ENCODE measurements at regions not wholly inside any gene's neighbourhood (a gene's known extent, or its start where the extent isn't known, plus 50 kb on each side); places are given as distances from the start of the nearest gene placed in this dataset.

GRCh38 chr11:90840071-90840470, 617.2 kb upstream of the CHORDC1 start:
- WGBS = no CpG with 5 or more reads among the region's 2 CpGs
- Histone ChIP-seq H2BK5ac (ENCODE audit: low read depth, low read length, poor library complexity, severe bottlenecking) (no peak overlapping the region), H3K4me1 (ENCODE audit: control insufficient read depth, insufficient read depth, low read depth, low read length) (no peaks in the 10 kb centered on the region), H3K14ac (ENCODE audit: low read length in 2 of 2) (no peak overlapping the region), H3K18ac (ENCODE audit: low read depth in 1 of 2, low read length in 2 of 2) (no peak overlapping the region), H2BK120ac (ENCODE audit: low read depth, low read length) (no peak overlapping the region), H3K4me2 (ENCODE audit: low read length, poor library complexity, severe bottlenecking) (no peak overlapping the region), H3K4me3 (ENCODE audit: insufficient read depth in 1 of 2, low read depth in 1 of 2, low read length in 2 of 2) (no peak overlapping the region), H3K4ac (ENCODE audit: low read depth in 1 of 2, low read length in 2 of 2) (no peak overlapping the region), H3K27ac (ENCODE audit: low read length, poor library complexity, severe bottlenecking) (no peak overlapping the region), H3K79me1 (replicated peaks; ENCODE audit: low read length, poor library complexity, severe bottlenecking) (no peaks in the 10 kb centered on the region), H2AFZ (ENCODE audit: low read depth, low read length) (no peak overlapping the region), H4K8ac (ENCODE audit: low read length) (no peak overlapping the region), H4K91ac (ENCODE audit: low read length) (no peak overlapping the region), H2AK5ac (ENCODE audit: low read length, severe bottlenecking) (no peak overlapping the region), H3K27me3 (ENCODE audit: control insufficient read depth in 1 of 2, insufficient read depth in 1 of 2, low read length in 2 of 2) (no peaks in the 10 kb centered on the region), H3K9ac (ENCODE audit: low read length) (no peak overlapping the region), H3K36me3 (ENCODE audit: control insufficient read depth in 1 of 2, insufficient read depth in 2 of 2, low read depth in 1 of 2, low read length in 2 of 2) (no peaks in the 10 kb centered on the region), H2BK12ac (ENCODE audit: low read length in 2 of 2) (no peak overlapping the region), H3K9me3 (ENCODE audit: control insufficient read depth, low read length) (no peaks in the 10 kb centered on the region), H3K23ac (ENCODE audit: low read length in 2 of 2) (no peak overlapping the region), H2BK15ac (ENCODE audit: low read depth, poor library complexity, severe bottlenecking) (no peak overlapping the region)
- DNase-seq = no peak

GRCh38 chr11:90836031-90836430, 613.2 kb upstream of the CHORDC1 start:
- no peaks in the 10 kb centered on the region for H3K9me3 ChIP-seq (ENCODE audit: control insufficient read depth, low read length)
- no peak overlapping the region for H3K4ac ChIP-seq (ENCODE audit: low read depth in 1 of 2, low read length in 2 of 2)
- H3K23ac ChIP-seq (ENCODE audit: low read length in 2 of 2) = no peak overlapping the region
- no peak overlapping the region for H3K4me3 ChIP-seq (ENCODE audit: insufficient read depth in 1 of 2, low read depth in 1 of 2, low read length in 2 of 2)
- H2BK15ac ChIP-seq (ENCODE audit: low read depth, poor library complexity, severe bottlenecking) = no peak overlapping the region
- H3K18ac ChIP-seq (ENCODE audit: low read depth in 1 of 2, low read length in 2 of 2) = no peak overlapping the region
- H2BK5ac ChIP-seq (ENCODE audit: low read depth, low read length, poor library complexity, severe bottlenecking) = no peak overlapping the region
- no peaks in the 10 kb centered on the region for H3K79me1 ChIP-seq (replicated peaks; ENCODE audit: low read length, poor library complexity, severe bottlenecking)
- H4K8ac ChIP-seq (ENCODE audit: low read length) = no peak overlapping the region
- no peak for DNase-seq
- H3K14ac ChIP-seq (ENCODE audit: low read length in 2 of 2) = no peak overlapping the region
- H2BK120ac ChIP-seq (ENCODE audit: low read depth, low read length) = no peak overlapping the region
- no peaks in the 10 kb centered on the region for H3K4me1 ChIP-seq (ENCODE audit: control insufficient read depth, insufficient read depth, low read depth, low read length)
- no peak overlapping the region for H2AK5ac ChIP-seq (ENCODE audit: low read length, severe bottlenecking)
- H3K27ac ChIP-seq (ENCODE audit: low read length, poor library complexity, severe bottlenecking) = no peak overlapping the region
- H3K36me3 ChIP-seq (ENCODE audit: control insufficient read depth in 1 of 2, insufficient read depth in 2 of 2, low read depth in 1 of 2, low read length in 2 of 2) = no peaks in the 10 kb centered on the region
- no peak overlapping the region for H3K4me2 ChIP-seq (ENCODE audit: low read length, poor library complexity, severe bottlenecking)
- H2AFZ ChIP-seq (ENCODE audit: low read depth, low read length) = no peak overlapping the region
- no peak overlapping the region for H4K91ac ChIP-seq (ENCODE audit: low read length)
- H3K9ac ChIP-seq (ENCODE audit: low read length) = no peak overlapping the region
- no peaks in the 10 kb centered on the region for H3K27me3 ChIP-seq (ENCODE audit: control insufficient read depth in 1 of 2, insufficient read depth in 1 of 2, low read length in 2 of 2)
- H2BK12ac ChIP-seq (ENCODE audit: low read length in 2 of 2) = no peak overlapping the region
- 14% methylated on average over 1 of the region's 1 CpG for WGBS

- H4K8ac ChIP-seq (ENCODE audit: low read length) = no peak overlapping the region
- DNase-seq = no peak
- no peak overlapping the region for H2BK5ac ChIP-seq (ENCODE audit: low read depth, low read length, poor library complexity, severe bottlenecking)
- no peak overlapping the region for H3K9ac ChIP-seq (ENCODE audit: low read length)
- H3K36me3 ChIP-seq (ENCODE audit: control insufficient read depth in 1 of 2, insufficient read depth in 2 of 2, low read depth in 1 of 2, low read length in 2 of 2) = no peaks in the 10 kb centered on the region
- WGBS = 67% methylated on average over 4 of the region's 4 CpGs
- no peak overlapping the region for H2AFZ ChIP-seq (ENCODE audit: low read depth, low read length)
- no peak overlapping the region for H2BK120ac ChIP-seq (ENCODE audit: low read depth, low read length)
- H2AK5ac ChIP-seq (ENCODE audit: low read length, severe bottlenecking) = no peak overlapping the region
- no peaks in the 10 kb centered on the region for H3K4me1 ChIP-seq (ENCODE audit: control insufficient read depth, insufficient read depth, low read depth, low read length)
- H3K27me3 ChIP-seq (ENCODE audit: control insufficient read depth in 1 of 2, insufficient read depth in 1 of 2, low read length in 2 of 2) = no peaks in the 10 kb centered on the region
- no peaks in the 10 kb centered on the region for H3K79me1 ChIP-seq (replicated peaks; ENCODE audit: low read length, poor library complexity, severe bottlenecking)
- no peak overlapping the region for H3K23ac ChIP-seq (ENCODE audit: low read length in 2 of 2)
- no peak overlapping the region for H3K4me3 ChIP-seq (ENCODE audit: insufficient read depth in 1 of 2, low read depth in 1 of 2, low read length in 2 of 2)
- H2BK12ac ChIP-seq (ENCODE audit: low read length in 2 of 2) = no peak overlapping the region
- no peak overlapping the region for H3K18ac ChIP-seq (ENCODE audit: low read depth in 1 of 2, low read length in 2 of 2)
- no peak overlapping the region for H3K27ac ChIP-seq (ENCODE audit: low read length, poor library complexity, severe bottlenecking)
- no peaks in the 10 kb centered on the region for H3K9me3 ChIP-seq (ENCODE audit: control insufficient read depth, low read length)
- no peak overlapping the region for H4K91ac ChIP-seq (ENCODE audit: low read length)
- H3K14ac ChIP-seq (ENCODE audit: low read length in 2 of 2) = no peak overlapping the region
- H3K4ac ChIP-seq (ENCODE audit: low read depth in 1 of 2, low read length in 2 of 2) = no peak overlapping the region
- no peak overlapping the region for H3K4me2 ChIP-seq (ENCODE audit: low read length, poor library complexity, severe bottlenecking)
- no peak overlapping the region for H2BK15ac ChIP-seq (ENCODE audit: low read depth, poor library complexity, severe bottlenecking)
Measured at GRCh38 chr11:90823446-90823845, 600.6 kb upstream of the CHORDC1 start.

GRCh38 chr11:90822996-90823395, 600.1 kb upstream of the CHORDC1 start:
- Histone ChIP-seq H2BK12ac (ENCODE audit: low read length in 2 of 2) (no peak overlapping the region), H3K18ac (ENCODE audit: low read depth in 1 of 2, low read length in 2 of 2) (no peak overlapping the region), H3K4me3 (ENCODE audit: insufficient read depth in 1 of 2, low read depth in 1 of 2, low read length in 2 of 2) (no peak overlapping the region), H2AK5ac (ENCODE audit: low read length, severe bottlenecking) (no peak overlapping the region), H3K23ac (ENCODE audit: low read length in 2 of 2) (no peak overlapping the region), H3K4me1 (ENCODE audit: control insufficient read depth, insufficient read depth, low read depth, low read length) (no peaks in the 10 kb centered on the region), H2AFZ (ENCODE audit: low read depth, low read length) (no peak overlapping the region), H4K91ac (ENCODE audit: low read length) (no peak overlapping the region), H2BK15ac (ENCODE audit: low read depth, poor library complexity, severe bottlenecking) (no peak overlapping the region), H2BK120ac (ENCODE audit: low read depth, low read length) (no peak overlapping the region), H4K8ac (ENCODE audit: low read length) (no peak overlapping the region), H3K36me3 (ENCODE audit: control insufficient read depth in 1 of 2, insufficient read depth in 2 of 2, low read depth in 1 of 2, low read length in 2 of 2) (no peaks in the 10 kb centered on the region), H3K79me1 (replicated peaks; ENCODE audit: low read length, poor library complexity, severe bottlenecking) (no peaks in the 10 kb centered on the region), H3K27ac (ENCODE audit: low read length, poor library complexity, severe bottlenecking) (no peak overlapping the region), H3K4ac (ENCODE audit: low read depth in 1 of 2, low read length in 2 of 2) (no peak overlapping the region), H3K14ac (ENCODE audit: low read length in 2 of 2) (no peak overlapping the region), H3K27me3 (ENCODE audit: control insufficient read depth in 1 of 2, insufficient read depth in 1 of 2, low read length in 2 of 2) (no peaks in the 10 kb centered on the region), H3K9ac (ENCODE audit: low read length) (no peak overlapping the region), H3K4me2 (ENCODE audit: low read length, poor library complexity, severe bottlenecking) (no peak overlapping the region), H3K9me3 (ENCODE audit: control insufficient read depth, low read length) (no peaks in the 10 kb centered on the region), H2BK5ac (ENCODE audit: low read depth, low read length, poor library complexity, severe bottlenecking) (no peak overlapping the region)
- no peak for DNase-seq
- WGBS = 80% methylated on average over 5 of the region's 5 CpGs

Data from mesenchymal stem cell (in vitro differentiated cells and primary cell).